GM12878 (cell line): ENCODE measurements at regions not wholly inside any gene's neighbourhood (a gene's known extent, or its start where the extent isn't known, plus 50 kb on each side); places are given as distances from the start of the nearest gene placed in this dataset.

Source experiments
- POLR2A ChIP-seq: IDR thresholded peaks from 2 replicates; pipeline ENCODE4 v1.6.1; 2011; ENCODE audit warnings: low read depth, mild to moderate bottlenecking, low read length
- RAD21 ChIP-seq: IDR thresholded peaks from 2 replicates; pipeline ENCODE4 v1.6.1; 2011; ENCODE audit warnings: mild to moderate bottlenecking, low read depth, low read length, moderate library complexity; ENCODE audit not compliant: insufficient read depth
- RB1 ChIP-seq: fragments of 450-650 bp; formaldehyde crosslinking; IDR thresholded peaks from 2 replicates; pipeline ENCODE4 v1.6.1; 2017; ENCODE audit warnings: mild to moderate bottlenecking, borderline replicate concordance
- RCOR1 ChIP-seq: conservative IDR thresholded peaks from 2 replicates; pipeline ENCODE4 v1.6.1; 2012; ENCODE audit warnings: low read depth, low read length, improper control_type of control experiment
- SIN3A ChIP-seq: IDR thresholded peaks from 2 replicates; pipeline ENCODE4 v1.6.1; 2012; ENCODE audit warnings: low read depth, low read length, improper control_type of control experiment
- TF ChIP-seq, protein P1 (sequence below): fragments of 450-650 bp; IDR thresholded peaks from 2 replicates; pipeline ENCODE4 v1.6.1; 2016; ENCODE audit warnings: mild to moderate bottlenecking, moderate library complexity, borderline replicate concordance
- TF ChIP-seq, protein P2 (sequence below), 3 experiments: IDR thresholded peaks in 2 of 3; conservative IDR thresholded peaks in 1 of 3; 2 replicates each; pipeline ENCODE4 v1.5.1; 2011; ENCODE audit warnings: low read depth in 3 of 3, low read length in 3 of 3, mild to moderate bottlenecking in 3 of 3, control low read depth in 2 of 3, moderate library complexity in 2 of 3, inconsistent platforms in 1 of 3, mixed read lengths in 1 of 3; ENCODE audit not compliant: control insufficient read depth in 2 of 3, insufficient read depth in 1 of 3; ENCODE audit errors: extremely low read depth in 1 of 3

DNA sequence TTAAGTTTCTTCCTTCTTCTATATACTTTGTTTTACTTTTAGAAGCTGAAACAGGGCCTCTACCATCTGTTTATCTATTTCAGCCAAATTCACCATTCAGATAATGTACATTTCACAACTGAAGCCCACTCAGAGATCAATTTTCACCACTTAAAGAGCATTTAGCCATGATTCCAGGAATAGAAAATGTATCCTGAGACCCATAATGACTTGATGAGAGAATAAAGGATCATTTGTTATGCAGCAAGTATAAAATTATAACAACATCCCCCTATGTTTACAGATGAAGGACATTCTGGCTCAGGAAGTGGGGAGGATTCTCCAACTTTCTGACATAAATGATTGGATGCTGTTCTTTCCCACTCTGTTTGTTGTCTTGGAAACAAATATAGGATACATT, 962.1 kb upstream of the EEF2KMT start:
- no peak for TF ChIP-seq RCOR1
- no peak for TF ChIP-seq POLR2A
- no peak for TF ChIP-seq RAD21
- TF ChIP-seq, protein P1, sequence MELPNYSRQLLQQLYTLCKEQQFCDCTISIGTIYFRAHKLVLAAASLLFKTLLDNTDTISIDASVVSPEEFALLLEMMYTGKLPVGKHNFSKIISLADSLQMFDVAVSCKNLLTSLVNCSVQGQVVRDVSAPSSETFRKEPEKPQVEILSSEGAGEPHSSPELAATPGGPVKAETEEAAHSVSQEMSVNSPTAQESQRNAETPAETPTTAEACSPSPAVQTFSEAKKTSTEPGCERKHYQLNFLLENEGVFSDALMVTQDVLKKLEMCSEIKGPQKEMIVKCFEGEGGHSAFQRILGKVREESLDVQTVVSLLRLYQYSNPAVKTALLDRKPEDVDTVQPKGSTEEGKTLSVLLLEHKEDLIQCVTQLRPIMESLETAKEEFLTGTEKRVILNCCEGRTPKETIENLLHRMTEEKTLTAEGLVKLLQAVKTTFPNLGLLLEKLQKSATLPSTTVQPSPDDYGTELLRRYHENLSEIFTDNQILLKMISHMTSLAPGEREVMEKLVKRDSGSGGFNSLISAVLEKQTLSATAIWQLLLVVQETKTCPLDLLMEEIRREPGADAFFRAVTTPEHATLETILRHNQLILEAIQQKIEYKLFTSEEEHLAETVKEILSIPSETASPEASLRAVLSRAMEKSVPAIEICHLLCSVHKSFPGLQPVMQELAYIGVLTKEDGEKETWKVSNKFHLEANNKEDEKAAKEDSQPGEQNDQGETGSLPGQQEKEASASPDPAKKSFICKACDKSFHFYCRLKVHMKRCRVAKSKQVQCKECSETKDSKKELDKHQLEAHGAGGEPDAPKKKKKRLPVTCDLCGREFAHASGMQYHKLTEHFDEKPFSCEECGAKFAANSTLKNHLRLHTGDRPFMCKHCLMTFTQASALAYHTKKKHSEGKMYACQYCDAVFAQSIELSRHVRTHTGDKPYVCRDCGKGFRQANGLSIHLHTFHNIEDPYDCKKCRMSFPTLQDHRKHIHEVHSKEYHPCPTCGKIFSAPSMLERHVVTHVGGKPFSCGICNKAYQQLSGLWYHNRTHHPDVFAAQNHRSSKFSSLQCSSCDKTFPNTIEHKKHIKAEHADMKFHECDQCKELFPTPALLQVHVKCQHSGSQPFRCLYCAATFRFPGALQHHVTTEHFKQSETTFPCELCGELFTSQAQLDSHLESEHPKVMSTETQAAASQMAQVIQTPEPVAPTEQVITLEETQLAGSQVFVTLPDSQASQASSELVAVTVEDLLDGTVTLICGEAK = no peak
- TF ChIP-seq RB1 = no peak
- no peak for TF ChIP-seq SIN3A
- TF ChIP-seq, protein P2, sequence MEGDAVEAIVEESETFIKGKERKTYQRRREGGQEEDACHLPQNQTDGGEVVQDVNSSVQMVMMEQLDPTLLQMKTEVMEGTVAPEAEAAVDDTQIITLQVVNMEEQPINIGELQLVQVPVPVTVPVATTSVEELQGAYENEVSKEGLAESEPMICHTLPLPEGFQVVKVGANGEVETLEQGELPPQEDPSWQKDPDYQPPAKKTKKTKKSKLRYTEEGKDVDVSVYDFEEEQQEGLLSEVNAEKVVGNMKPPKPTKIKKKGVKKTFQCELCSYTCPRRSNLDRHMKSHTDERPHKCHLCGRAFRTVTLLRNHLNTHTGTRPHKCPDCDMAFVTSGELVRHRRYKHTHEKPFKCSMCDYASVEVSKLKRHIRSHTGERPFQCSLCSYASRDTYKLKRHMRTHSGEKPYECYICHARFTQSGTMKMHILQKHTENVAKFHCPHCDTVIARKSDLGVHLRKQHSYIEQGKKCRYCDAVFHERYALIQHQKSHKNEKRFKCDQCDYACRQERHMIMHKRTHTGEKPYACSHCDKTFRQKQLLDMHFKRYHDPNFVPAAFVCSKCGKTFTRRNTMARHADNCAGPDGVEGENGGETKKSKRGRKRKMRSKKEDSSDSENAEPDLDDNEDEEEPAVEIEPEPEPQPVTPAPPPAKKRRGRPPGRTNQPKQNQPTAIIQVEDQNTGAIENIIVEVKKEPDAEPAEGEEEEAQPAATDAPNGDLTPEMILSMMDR (IDR thresholded peaks at IDR 0.05 in 2 of 3, conservative IDR thresholded peaks at IDR 0.05 in 1 of 3; ENCODE audit: control insufficient read depth in 2 of 3, extremely low read depth in 1 of 3, insufficient read depth in 1 of 3, low read depth in 3 of 3, low read length in 3 of 3) = no peak
